GM19468 (cell line): ENCODE measurements at regions not wholly inside any gene's neighbourhood (a gene's known extent, or its start where the extent isn't known, plus 50 kb on each side); places are given as distances from the start of the nearest gene placed in this dataset.
"Not testable (repeated sequence)": the region's sequence is repeated elsewhere in the genome, so short reads cannot be mapped to it uniquely, and the experiment has no call there.

Experiments used
- ATAC-seq: cut with Tn5 transposase; IDR thresholded peaks from one replicate; pipeline ENCODE4 v1.9.1; 2021; ENCODE audit warnings: mild to moderate bottlenecking, moderate library complexity, moderate number of reproducible peaks; ENCODE audit not compliant: unreplicated experiment; ENCODE audit errors: extremely low read depth

DNA sequence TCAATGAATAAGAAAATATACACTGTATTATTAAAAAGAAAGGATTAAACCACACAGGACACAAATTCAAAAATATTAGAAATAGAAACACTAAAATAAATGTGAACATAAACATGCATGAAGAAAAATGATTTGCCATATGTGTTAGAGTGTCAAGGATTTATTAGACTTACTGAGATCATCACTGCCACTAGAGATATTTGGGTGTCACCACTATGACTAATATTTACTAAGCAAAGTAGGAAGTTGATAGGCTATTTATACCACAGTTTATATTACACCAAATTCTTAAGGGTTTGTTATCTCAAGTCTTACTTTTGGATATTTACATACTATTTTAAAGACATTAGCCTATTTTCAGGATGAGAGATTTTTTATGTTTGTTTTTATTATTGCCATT, 575.0 kb upstream of the SGO1 start:
- no peak for ATAC-seq

DNA sequence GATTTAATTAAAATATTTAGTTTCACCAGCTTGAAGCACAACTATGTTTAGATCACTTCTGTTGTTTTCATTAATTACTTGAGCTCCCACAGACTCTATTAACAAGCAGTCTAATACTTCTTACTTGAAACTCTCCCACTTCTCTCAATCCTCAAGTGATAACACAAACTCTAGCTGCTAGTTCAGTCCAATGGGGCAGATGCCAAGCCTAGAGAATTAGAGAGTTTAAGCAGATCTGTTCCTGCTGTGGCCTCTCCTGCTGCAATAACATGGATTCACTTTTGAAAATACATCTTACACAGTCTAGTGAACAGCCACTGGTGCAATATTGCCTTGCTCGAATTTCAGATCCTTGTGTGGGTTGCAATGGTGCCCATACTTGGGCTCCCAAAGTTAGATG, 566.4 kb upstream of the SGO1 start:
- ATAC-seq = no peak

DNA sequence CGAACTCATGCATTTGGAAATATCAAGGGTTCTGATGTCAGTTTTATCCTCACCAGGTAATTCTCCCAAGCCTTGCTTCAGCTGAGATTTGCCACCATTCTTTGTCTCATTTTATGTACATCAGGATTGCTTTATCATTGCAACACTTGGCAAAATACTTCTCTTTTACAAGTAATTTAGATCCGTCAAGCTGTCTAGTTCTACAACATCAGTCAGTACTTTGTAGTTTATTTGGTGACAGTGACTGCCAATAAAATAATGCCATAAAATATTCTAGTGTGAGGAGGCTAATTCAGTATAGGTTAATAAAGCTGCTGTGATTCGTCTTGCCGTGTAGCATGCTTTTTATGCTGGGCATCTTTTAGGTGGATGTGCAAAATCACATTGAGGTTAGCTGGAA, 565.3 kb upstream of the SGO1 start:
- ATAC-seq = no peak

DNA sequence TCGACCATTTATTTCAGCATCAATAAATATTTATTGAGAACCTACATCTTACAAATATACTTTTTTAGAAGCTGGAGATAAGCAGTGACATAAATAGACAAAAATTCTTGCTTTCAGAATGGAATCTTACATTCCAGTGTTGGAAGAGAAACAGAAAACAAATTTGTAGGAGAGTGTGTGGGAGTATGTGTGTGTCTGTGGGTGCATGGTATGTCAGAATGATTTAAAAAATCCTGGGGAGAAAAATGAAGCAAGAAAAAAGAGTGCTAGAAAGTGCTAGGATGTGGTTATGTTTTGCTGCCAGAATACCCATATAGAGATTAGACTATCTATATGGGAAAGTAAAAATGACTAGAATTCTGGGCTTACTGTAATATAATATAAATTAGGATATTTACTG, 561.7 kb upstream of the SGO1 start:
- ATAC-seq = no peak

DNA sequence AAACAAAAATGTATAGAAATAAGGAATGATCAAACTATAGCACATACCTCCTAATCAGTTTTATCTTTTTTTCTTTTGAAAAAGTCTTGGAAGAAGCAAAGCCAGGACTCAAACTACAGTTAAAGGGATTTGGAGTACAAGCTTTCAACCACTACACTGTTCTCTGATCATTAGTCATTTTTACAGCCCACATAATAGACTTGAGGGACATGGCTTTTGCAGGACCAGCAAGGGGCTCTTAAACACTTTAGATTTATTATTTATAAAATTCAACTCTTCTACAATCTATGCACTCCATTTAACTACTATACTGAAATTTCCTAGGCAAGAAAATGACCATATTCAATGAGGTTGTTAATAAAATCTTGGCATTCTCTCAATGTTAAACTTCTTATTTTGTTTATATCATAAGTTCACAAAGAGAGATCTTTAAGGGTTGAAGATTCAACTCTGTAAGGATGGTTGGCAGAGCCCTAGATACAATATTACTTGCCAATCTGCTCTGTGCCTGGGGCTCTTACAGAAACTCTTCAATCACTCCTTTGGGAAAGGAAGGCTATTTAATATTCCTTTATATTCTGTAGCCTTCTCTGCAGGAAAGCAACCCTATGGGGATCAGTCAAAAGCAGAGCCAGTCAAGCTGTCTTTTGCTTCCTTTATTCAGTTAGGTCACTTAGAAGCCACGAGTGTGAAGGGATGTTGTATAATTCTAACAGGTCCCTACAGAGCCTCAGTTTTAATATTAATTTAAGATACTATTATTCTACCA, 557.7 kb upstream of the SGO1 start:
- ATAC-seq = no peak

DNA sequence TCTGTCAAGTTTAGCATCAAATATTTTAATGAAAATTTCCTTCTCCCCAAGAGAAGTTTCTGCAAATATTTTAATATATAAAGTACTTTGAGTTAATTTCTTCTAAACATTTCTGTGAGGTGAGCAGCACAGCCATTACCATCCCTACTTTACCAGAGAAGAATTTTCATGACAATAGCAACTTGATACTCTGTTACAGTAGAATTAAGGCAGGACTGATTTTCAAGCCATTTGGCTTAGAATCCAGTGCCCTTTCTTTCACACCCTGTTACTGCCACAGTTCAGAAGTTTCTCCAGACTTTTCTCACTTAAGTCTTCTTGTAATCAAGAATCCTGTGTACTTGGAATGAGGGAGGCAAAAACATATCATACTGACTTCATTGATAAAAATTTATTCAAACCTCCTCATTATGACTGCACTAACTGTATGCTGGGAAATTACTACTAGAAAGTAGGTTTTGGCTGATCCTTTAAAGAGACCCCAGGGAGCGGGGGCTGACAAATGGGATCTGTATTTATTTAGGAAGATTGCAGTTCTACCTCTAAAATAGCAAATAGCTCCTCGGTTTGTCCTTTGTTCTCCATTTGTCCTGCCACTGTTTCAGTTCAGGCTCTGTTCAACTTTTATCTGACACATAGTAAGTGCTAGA, 557.0 kb upstream of the SGO1 start:
- no peak for ATAC-seq

DNA sequence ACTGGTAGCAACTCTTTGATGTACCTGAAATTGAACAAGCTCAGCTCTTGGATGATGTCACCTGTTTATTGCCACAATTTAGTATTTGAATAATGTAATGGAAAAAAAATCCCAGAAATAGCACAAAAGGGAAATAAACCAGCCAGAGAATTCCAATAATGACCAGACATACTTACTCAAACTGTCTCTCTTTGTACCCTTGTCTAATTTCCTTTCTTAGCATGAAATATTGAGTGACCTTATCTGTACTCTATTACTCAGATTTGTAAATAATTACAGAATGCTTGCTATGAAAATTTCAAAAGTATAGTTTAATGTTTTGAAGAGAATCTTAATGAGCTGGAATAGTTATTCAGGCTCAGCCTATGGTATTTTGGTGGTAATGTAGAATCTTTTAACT, 555.4 kb upstream of the SGO1 start:
- ATAC-seq = no peak

DNA sequence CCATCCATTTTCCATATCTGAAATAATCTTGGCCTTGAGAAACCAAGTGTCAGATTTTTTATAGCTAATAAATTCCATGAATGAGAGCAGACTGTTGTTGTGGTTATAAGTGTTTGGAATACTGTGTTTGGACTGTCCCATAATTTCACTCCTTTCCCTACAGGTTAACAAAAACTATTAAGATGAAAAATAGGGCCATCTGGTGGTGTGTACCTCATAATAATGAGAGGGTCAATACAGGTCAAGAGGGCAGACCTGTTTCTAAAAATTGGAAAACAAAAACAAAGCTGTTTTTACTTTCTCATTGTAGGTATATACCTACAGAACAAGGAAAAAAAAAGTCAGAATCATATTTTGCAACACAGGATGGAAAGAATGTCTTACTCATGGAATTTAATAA, 553.8 kb upstream of the SGO1 start:
- ATAC-seq = no peak

DNA sequence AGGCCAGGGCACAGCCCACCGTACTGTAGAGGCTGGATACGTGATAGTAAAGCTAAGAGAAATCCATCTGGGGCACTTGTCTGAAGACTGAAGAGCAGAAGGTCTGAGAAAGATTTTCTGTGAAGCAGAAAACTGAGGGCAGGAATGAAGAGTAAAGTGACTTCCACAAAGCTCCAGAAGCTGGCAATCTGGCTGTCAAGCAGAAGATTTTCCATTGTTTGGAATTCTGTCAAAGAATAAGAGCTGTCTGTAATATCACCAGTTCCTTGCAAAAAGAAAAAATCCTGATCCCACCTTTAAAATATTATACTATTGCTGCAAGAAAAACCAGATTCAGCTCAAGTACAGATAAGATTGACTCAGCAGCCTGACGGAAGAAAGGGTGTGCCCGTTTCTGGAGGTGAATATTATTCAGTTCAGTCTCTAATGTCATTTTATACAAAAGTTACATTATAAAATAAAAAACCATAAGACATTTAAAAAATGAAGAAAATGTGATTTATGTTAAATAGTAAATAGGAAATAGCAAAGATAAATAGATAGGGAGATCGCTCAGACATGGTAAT, 550.4 kb upstream of the SGO1 start:
- ATAC-seq = no peak

DNA sequence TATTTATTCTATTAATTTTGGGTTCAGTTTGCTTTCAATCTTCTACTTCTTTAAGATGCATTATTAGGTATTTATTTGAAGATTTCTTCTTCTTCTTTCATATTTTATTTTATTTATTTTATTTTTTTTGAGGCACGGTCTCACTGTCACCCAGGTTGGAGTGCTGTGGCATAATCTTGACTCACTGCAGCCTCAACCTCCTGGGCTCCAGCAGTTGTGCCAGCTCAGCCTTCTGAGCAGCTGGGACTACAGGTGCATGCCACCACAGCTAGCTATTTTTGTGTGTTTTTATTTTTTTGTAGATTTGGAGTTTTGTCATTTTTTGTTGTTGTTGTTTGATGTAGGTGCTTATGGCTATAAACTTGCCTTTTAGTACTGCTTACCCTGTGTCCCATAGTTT, 543.2 kb upstream of the SGO1 start:
- no peak for ATAC-seq

DNA sequence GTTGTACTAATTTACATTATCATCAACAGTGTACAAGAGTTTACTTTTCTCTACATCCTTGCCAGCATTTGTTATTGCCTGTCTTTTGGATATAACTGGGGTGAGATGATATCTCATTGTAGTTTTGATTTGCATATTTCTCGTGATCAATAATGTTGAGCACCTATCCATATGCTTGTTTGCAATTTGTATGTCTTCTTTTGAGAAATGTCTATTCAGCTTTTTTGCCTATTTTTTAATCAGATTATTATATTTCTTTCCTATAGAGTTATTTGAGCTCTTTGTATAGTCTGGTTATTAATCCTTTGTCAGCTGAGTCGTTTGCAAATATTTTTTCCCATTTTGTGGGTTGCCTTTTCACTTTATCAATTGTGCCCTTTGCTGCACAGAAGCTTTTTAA, 540.8 kb upstream of the SGO1 start:
- ATAC-seq = no peak

DNA sequence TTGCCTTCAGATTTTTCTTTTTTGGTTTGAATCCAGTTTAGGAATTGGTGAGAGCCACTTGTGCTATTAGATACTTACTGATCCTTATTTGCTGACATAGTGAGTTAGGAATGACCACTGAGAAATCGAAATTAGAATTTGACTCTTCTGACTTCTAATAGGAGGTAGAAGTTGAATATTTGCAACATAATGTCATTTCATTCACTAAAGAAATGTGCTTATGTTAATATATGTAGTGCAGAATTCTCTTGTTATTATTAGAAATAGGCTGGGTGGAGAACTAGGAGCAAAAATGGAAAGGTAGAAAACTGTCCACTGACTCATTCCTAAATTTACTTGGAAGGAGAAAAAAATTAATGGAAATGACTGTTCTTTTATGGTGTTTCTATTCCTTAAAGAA, 538.2 kb upstream of the SGO1 start:
- no peak for ATAC-seq

DNA sequence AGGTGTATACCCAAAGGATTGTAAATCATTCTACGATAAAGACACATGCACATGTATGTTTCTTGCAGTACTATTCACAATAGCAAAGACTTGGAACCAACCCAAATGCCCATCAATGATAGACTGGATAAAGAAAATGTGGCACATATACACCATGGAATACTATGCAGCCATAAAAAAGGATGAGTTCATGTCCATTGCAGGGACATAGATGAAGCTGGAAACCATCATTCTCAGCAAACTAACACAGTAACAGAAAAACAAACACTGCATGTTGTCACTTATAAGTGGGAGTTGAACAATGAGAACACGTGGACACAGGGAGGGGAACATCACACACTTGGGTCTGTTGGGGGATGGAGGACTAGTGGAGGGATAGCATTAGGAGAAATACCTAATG, 530.4 kb upstream of the SGO1 start:
- not testable (repeated sequence) for ATAC-seq

DNA sequence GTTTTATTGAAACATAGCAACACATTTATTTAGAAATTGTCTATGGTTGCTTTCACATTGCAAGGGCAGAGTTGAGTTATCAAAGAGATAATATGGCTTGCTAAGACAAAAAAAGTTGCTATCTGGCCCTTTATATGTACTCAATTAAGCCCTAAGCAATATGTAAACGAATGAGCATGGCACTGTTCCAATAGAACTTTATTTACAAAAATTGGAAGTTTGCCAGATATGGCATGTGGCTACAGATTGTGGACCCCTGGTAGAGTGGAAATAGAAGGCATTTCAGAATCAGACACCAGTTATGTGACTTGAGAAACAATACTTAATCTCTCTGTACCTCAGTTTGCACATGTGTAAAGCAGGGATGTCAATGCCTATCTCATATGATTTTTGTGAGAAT, 515.6 kb upstream of the SGO1 start:
- no peak for ATAC-seq

DNA sequence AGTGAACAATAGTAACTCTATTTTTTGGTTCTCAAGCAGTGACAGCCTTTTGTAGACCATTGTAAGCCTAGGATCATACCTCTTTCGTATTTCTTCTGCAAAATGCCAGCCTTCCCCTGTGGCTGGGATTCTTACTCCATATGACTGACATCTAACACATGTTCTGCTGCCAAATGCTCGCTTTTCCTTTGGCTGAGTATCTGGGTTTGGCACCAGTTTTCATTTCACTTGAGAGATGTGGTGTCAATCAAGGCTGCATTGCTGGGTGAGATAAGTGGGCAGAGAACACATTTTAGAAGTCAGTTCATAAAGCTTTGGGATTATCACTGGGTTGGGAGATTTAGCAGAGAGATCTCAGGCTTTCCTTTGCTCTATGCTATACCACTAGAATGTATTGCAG, 514.7 kb upstream of the SGO1 start:
- ATAC-seq = no peak

DNA sequence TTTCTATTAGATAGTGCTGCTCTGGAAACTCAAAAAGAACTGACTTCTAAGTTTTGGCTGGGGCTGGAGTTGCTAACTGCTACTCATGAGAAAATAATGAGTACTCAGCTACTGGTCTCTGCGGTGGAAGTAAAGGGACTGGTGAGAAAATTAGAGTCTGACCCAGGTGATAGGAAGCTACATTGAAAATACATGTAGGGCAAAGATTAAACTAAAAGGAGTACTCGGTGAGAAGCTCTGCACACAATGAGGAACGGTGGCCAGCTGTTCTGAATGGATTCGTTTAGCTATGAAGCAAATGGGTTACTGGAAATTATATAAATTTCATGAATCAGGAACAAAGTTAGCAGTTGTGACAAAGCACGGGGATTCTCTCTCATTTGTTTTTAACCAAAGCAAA, 512.9 kb upstream of the SGO1 start:
- no peak for ATAC-seq

DNA sequence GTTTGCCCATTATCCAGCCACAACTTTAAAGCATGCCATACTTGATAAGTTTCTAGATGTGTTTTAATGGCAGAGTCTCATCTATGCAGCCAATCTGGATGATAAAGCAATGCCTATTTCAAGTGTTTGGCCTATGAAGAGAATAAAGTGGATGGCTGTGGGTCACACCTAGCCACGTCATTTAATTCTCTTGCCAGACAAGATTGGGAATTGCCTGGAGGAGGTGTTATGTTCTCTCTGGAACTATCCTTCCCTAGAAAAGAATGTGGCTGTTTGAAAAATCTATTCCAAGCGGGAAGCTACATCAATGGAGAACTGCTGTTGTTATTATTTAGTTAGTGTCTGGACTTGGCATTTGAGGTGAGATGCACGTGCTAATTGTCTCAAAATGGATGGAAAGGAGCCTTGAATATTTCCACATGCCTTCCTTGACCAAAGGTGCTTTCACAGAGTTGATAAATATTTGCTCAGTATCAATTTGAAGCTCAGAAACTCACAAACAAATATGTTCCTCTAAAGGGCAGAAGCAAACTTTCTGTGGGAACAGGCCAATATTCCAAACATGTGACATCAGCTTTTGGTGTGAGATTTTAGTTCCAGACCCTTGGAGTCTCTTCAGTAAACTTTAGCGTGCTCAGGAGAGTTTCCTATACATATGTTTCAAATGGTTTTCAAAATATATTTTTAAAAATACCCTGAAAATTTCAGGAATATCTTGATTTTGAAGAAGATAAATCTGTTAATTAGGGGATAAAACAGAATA, 510.6 kb upstream of the SGO1 start:
- ATAC-seq = no peak

DNA sequence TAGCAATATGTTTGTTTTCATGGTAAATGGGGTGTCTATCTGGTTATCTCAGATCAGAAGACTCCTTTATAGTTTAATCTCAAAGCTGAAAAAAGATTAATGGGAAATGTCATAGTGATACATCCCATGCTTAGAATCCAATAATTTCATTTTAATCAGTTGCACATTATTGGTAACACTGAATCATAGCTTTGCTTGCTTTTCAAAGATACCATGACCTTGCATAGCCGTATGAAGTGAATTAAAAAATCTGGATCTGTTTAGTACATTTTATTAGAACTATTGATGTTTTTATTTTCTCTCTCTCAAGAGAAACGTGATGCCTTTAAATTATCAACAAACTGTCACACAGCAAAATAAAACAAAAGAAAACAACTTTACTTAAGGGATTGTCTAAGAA, 506.7 kb upstream of the SGO1 start:
- ATAC-seq = no peak

DNA sequence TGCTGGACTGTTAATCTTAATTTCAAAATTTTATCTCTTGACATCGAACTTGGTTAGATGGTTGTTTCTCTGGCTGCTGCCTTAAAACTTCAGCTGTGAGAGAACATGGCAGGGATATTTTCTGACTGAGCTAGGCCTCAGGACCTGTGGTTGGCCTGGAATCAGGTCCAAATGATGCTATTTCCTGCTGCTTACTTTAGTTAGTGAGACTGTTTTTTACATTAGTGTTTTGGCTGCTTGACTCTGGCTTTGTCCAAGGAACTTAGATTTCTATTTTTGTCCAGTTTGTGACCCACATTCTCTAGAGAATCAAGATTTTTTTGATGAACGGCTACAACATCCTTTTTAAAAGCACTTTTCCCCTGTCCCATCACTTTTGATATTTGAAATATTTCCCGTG, 497.9 kb upstream of the SGO1 start:
- ATAC-seq = no peak

DNA sequence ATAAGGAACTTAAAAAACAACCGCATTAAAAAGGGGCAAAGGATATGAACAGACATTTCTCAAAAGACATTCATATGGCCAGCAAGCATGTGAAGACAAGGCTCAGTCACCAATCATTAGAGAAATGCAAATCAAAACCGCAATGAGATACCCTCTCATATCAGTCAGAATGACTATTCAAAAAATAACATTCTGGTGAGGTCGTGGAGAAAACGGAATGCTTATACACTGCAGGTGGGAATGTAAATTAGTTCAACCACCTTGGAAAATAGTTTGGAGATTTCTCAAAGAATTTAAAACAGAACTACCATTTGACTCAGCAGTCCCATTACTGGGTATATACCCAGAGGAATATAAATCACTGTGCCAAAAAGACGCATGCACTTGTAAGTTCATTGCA, 496.6 kb upstream of the SGO1 start:
- no peak for ATAC-seq

DNA sequence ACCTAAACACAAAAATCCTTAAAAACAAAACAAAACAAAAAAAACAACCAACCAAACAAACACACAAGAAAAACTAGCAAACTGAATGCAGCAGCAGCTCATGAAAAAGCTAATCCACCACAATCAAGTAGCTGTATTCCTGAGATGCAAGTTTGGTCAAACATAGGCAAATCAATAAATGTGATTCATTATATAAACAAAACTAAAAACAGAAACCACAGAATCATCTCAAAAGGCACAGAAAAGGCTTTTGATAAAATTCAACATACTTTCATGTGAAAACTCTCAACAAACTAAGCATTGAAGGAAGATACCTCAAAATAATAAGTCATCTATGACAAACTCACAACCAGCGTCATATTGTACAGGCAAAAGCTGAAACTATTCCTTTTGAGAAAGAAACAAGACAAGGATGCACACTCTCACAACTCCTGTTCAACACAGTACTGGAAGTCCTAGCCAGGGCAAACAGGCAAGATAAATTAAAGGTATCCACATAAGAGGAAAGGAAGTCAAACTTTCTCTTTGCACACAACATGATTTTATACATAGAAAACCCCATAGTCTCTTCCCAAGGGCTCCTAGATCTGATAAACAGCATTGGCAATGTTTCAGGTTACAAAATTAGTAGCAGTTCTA, 495.1 kb upstream of the SGO1 start:
- no peak for ATAC-seq
